ENCODE measurements at regions not wholly inside any gene's neighbourhood (a gene's known extent, or its start where the extent isn't known, plus 50 kb on each side); places are given as distances from the start of the nearest gene placed in this dataset.

- TF ChIP-seq CTCF (conservative IDR thresholded peaks at IDR 0.05; ENCODE audit: low read depth, low read length) (no peak), EZH2 (IDR thresholded peaks at IDR 0.05; ENCODE audit: borderline replicate concordance, low read depth, low read length, poor library complexity, severe bottlenecking) (no peak)
Measured at GRCh38 chr2:84283506-84283905, 175.6 kb downstream of the SUCLG1 start.

Data from A673 (cell line).